BLaER1 treated with 17β-estradiol and CSF1 and Interleukin-3, amounts not matched to agents 10 nM and 100 nM (cell line): ENCODE measurements at regions not wholly inside any gene's neighbourhood (a gene's known extent, or its start where the extent isn't known, plus 50 kb on each side); places are given as distances from the start of the nearest gene placed in this dataset.

Experiments
- H3K27ac ChIP-seq, 11 experiments: shearing (Covaris generic); formaldehyde crosslinking; 2 replicates each; pipeline ENCODE4 v1.8.1; 2022
- H3K27me3 ChIP-seq, 11 experiments: shearing (Covaris generic); formaldehyde crosslinking; 2 replicates each; pipeline ENCODE4 v1.8.1; 2022
- H3K36me3 ChIP-seq, 11 experiments: shearing (Covaris generic); formaldehyde crosslinking; 2 replicates each; pipeline ENCODE4 v1.8.1; 2022
- H3K4me1 ChIP-seq, 10 experiments: shearing (Covaris generic); formaldehyde crosslinking; 2 replicates each; pipeline ENCODE4 v1.8.1; 2022
- H3K4me2 ChIP-seq, 11 experiments: shearing (Covaris generic); formaldehyde crosslinking; 2 replicates each; pipeline ENCODE4 v1.8.1; 2022
- H3K4me3 ChIP-seq, 10 experiments: shearing (Covaris generic); formaldehyde crosslinking; 2 replicates each; pipeline ENCODE4 v1.8.1; 2022
- H3K9ac ChIP-seq, 11 experiments: shearing (Covaris generic); formaldehyde crosslinking; 2 replicates each; pipeline ENCODE4 v1.8.1; 2022
- H3K9me3 ChIP-seq, 11 experiments: shearing (Covaris generic); formaldehyde crosslinking; replicated peaks in 1 of 11; 2 replicates each; pipeline ENCODE4 v1.8.1; 2022
- H4K20me1 ChIP-seq, 11 experiments: shearing (Covaris generic); formaldehyde crosslinking; 2 replicates each; pipeline ENCODE4 v1.8.1; 2022
- Cebpa-rat ChIP-seq, 11 experiments: shearing (Covaris generic); IDR thresholded peaks; 2 replicates each; pipeline ENCODE4 v1.8.1; 2022

DNA sequence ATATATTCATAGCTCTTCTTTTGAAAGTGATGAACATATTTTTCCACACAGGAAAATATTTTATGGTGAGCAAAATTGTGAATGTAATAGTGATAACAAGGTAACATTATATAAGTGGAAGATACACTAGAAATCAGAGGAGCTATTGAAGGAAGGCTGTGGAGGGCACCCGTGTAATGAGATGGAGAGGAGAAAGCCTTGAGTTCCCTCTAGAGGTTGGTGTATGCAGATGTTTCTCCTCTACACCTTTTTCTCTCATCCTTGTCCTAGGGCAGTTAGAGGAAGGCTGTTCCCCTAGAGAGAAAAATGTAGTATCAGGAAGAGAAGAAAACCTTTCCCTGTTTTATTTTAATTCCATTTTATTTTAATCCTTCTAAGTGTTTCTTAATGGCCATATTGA, 54.6 kb upstream of the NRG3 start:
- Histone ChIP-seq H3K4me3 (no peak overlapping the region), H4K20me1 (no peaks in the 10 kb centered on the region), H3K4me1 (no peaks in the 10 kb centered on the region), H3K36me3 (no peaks in the 10 kb centered on the region), H3K9ac (no peak overlapping the region), H3K27me3 (no peaks in the 10 kb centered on the region), H3K4me2 (no peak overlapping the region), H3K9me3 (no peaks in the 10 kb centered on the region), H3K27ac (no peak overlapping the region)
- TF ChIP-seq Cebpa-rat (IDR thresholded peaks at IDR 0.05): no peak
